GM23338 (cell line): ENCODE measurements at regions not wholly inside any gene's neighbourhood (a gene's known extent, or its start where the extent isn't known, plus 50 kb on each side); places are given as distances from the start of the nearest gene placed in this dataset.

Experiments used
- CREB1 ChIP-seq: fragments of 250-450 bp; sonication (Bioruptor Pico); IDR thresholded peaks from 2 replicates; pipeline ENCODE4 v1.5.0; 2020; ENCODE audit warnings: low read depth, mild to moderate bottlenecking, moderate library complexity
- CTCF ChIP-seq, 2 experiments: fragments of 200-600 bp in 1 of 2; sonication (generic) in 1 of 2; conservative IDR thresholded peaks; 2 replicates each; pipeline versions ENCODE4 v1.5.1 to v1.6.1; 2016 to 2017; ENCODE audit warnings: antibody characterized with exemption in 2 of 2, low read depth in 2 of 2, mild to moderate bottlenecking in 2 of 2, moderate library complexity in 1 of 2
- EZH2 ChIP-seq: fragments of 200-600 bp; sonication (generic); IDR thresholded peaks from one replicate; pipeline ENCODE4 v1.8.0; 2017; ENCODE audit warnings: antibody characterized with exemption, mild to moderate bottlenecking, low read depth; ENCODE audit not compliant: unreplicated experiment
- EZH2phosphoT487 ChIP-seq: fragments of 200-600 bp; sonication (generic); IDR thresholded peaks from one replicate; pipeline ENCODE4 v1.8.1; 2018; ENCODE audit warnings: antibody characterized with exemption; ENCODE audit not compliant: unreplicated experiment
- JUNB ChIP-seq: IDR thresholded peaks from one replicate; pipeline ENCODE4 v1.6.1; 2016; ENCODE audit warnings: antibody characterized with exemption; ENCODE audit not compliant: unreplicated experiment
- NANOG ChIP-seq: IDR thresholded peaks from 2 replicates; pipeline ENCODE4 v1.6.1; 2016; ENCODE audit warnings: antibody characterized with exemption, borderline replicate concordance
- POLR2AphosphoS5 ChIP-seq: IDR thresholded peaks from 2 replicates; pipeline ENCODE4 v1.6.1; 2016; ENCODE audit warnings: antibody characterized with exemption, low read depth
- REST ChIP-seq: IDR thresholded peaks from one replicate; pipeline ENCODE4 v1.6.1; 2018; ENCODE audit warnings: antibody characterized with exemption; ENCODE audit not compliant: unreplicated experiment
- ZNF114 ChIP-seq: fragments of 250-450 bp; sonication (Bioruptor Pico); IDR thresholded peaks from 2 replicates; pipeline ENCODE4 v1.5.0; 2020; ENCODE audit warnings: mild to moderate bottlenecking, moderate library complexity
- ZNF331 ChIP-seq: fragments of 250-450 bp; sonication (Bioruptor Pico); IDR thresholded peaks from 2 replicates; pipeline ENCODE4 v1.5.0; 2020; ENCODE audit warnings: low read depth, mild to moderate bottlenecking, moderate library complexity
- TF ChIP-seq, protein P1 (sequence below): IDR thresholded peaks from 2 replicates; pipeline ENCODE4 v1.6.1; 2016; ENCODE audit warnings: antibody characterized with exemption

DNA sequence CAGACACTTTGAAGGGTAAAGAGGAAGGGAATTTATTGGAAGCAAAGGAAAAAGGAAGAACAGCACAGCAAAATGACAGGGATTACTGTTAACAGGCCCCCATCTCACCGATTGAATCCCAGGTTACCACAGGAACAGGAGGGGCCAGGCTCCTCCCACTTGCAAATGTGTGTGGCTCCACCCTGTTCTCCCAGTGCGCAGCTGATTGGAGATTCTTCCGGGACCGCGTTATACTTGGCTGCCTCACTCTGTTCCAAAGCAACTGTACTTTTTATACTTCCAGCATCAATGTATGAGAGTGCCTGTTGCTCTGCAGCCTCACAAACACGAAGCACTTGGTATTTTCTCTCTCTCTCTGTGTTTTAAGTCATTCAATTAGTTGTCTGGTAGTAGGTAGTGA is 273.6 kb upstream of the MDGA2 start:
- TF ChIP-seq EZH2, result no peak
- TF ChIP-seq CTCF (conservative IDR thresholded peaks at IDR 0.05; ENCODE audit: low read depth in 2 of 2), result no peak
- TF ChIP-seq POLR2AphosphoS5, result no peak
- TF ChIP-seq REST, result no peak
- TF ChIP-seq EZH2phosphoT487, result no peak
- no peak for TF ChIP-seq NANOG
- TF ChIP-seq ZNF331, result no peak
- no peak for TF ChIP-seq JUNB
- no peak for TF ChIP-seq ZNF114 (CRISPR knock-in tag)
- TF ChIP-seq CREB1 (CRISPR knock-in tag), result no peak
- TF ChIP-seq, protein P1, sequence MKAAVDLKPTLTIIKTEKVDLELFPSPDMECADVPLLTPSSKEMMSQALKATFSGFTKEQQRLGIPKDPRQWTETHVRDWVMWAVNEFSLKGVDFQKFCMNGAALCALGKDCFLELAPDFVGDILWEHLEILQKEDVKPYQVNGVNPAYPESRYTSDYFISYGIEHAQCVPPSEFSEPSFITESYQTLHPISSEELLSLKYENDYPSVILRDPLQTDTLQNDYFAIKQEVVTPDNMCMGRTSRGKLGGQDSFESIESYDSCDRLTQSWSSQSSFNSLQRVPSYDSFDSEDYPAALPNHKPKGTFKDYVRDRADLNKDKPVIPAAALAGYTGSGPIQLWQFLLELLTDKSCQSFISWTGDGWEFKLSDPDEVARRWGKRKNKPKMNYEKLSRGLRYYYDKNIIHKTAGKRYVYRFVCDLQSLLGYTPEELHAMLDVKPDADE, result no peak
